HepG2 (cell line): ENCODE measurements at regions not wholly inside any gene's neighbourhood (a gene's known extent, or its start where the extent isn't known, plus 50 kb on each side); places are given as distances from the start of the nearest gene placed in this dataset.

Experiments used
- CEBPZ ChIP-seq: IDR thresholded peaks from 2 replicates; pipeline ENCODE4 v1.6.1; 2012; ENCODE audit warnings: low read length, improper control_type of control experiment
- HNF4A ChIP-seq: sonication (generic); formaldehyde crosslinking; IDR thresholded peaks from 2 replicates; pipeline ENCODE4 v1.4.0; 2020; ENCODE audit warnings: missing genetic modification reagents
- KLF16 ChIP-seq, 2 experiments: sonication (generic) in 1 of 2; formaldehyde crosslinking in 1 of 2; IDR thresholded peaks; 2 replicates each; pipeline versions ENCODE4 v1.6.1 to v1.8.0; 2016 to 2023; ENCODE audit warnings: missing genetic modification reagents in 2 of 2, missing compliant biosample characterization in 1 of 2
- PAWR ChIP-seq: sonication (generic); formaldehyde crosslinking; IDR thresholded peaks from 2 replicates; pipeline ENCODE4 v1.4.0; 2020; ENCODE audit warnings: missing genetic modification reagents, mild to moderate bottlenecking, borderline replicate concordance
- SMYD3 ChIP-seq: sonication (generic); formaldehyde crosslinking; IDR thresholded peaks from 2 replicates; pipeline ENCODE4 v1.8.1; 2023; ENCODE audit warnings: mild to moderate bottlenecking, missing genetic modification reagents
- ZNF350 ChIP-seq: sonication (generic); formaldehyde crosslinking; IDR thresholded peaks from 2 replicates; pipeline ENCODE4 v1.4.0; 2020; ENCODE audit warnings: mild to moderate bottlenecking, low read depth, missing genetic modification reagents, borderline replicate concordance
- ZNF616 ChIP-seq: sonication (generic); formaldehyde crosslinking; IDR thresholded peaks from 2 replicates; pipeline ENCODE4 v1.5.0; 2020; ENCODE audit warnings: low read depth, mild to moderate bottlenecking, missing genetic modification reagents
- ZNF687 ChIP-seq: sonication (generic); formaldehyde crosslinking; IDR thresholded peaks from 2 replicates; pipeline ENCODE4 v1.5.1; 2020; ENCODE audit warnings: mild to moderate bottlenecking, missing genetic modification reagents, moderate library complexity
- ZNF770 ChIP-seq: sonication (generic); formaldehyde crosslinking; IDR thresholded peaks from 2 replicates; pipeline ENCODE4 v1.5.0; 2020; ENCODE audit warnings: mild to moderate bottlenecking, missing genetic modification reagents
- ZSCAN12 ChIP-seq: sonication (generic); formaldehyde crosslinking; IDR thresholded peaks from 2 replicates; pipeline ENCODE4 v1.9.0; 2021; ENCODE audit warnings: mild to moderate bottlenecking, missing genetic modification reagents
- ZSCAN29 ChIP-seq: sonication (generic); formaldehyde crosslinking; conservative IDR thresholded peaks from 2 replicates; pipeline ENCODE4 v1.4.0; 2020; ENCODE audit warnings: mild to moderate bottlenecking, missing genetic modification reagents

- TF ChIP-seq ZNF770 (CRISPR knock-in tag) (no peak), HNF4A (CRISPR knock-in tag) (peak; percentile 86), ZNF616 (CRISPR knock-in tag) (no peak), ZSCAN29 (no peak), PAWR (CRISPR knock-in tag) (no peak), KLF16 (CRISPR knock-in tag; IDR thresholded peaks at IDR 0.05) (no peak), ZNF350 (CRISPR knock-in tag) (no peak), CEBPZ (no peak), SMYD3 (CRISPR knock-in tag) (no peak), ZNF687 (CRISPR knock-in tag) (0 out of 2 replicates have a peak, but pooled peaks have one; percentile 15), ZSCAN12 (no peak)
Observed at GRCh38 chr6:137588472-137588871, 94.3 kb upstream of the OLIG3 start (continued).
